ENCODE measurements at regions not wholly inside any gene's neighbourhood (a gene's known extent, or its start where the extent isn't known, plus 50 kb on each side); places are given as distances from the start of the nearest gene placed in this dataset.
"Not testable (repeated sequence)": the region's sequence is repeated elsewhere in the genome, so short reads cannot be mapped to it uniquely, and the experiment has no call there.

- Histone ChIP-seq H3K36me3 (ENCODE audit: low read depth) (no peaks in the 10 kb centered on the region), H3K4me1 (ENCODE audit: low read depth) (no peaks in the 10 kb centered on the region), H3K4me3 (no peak overlapping the region), H3K9me3 (no peaks in the 10 kb centered on the region)
- intact Hi-C loops (cut with DNase I, micrococcal nuclease), result no loop called here
- TF ChIP-seq CTCF (IDR thresholded peaks at IDR 0.05), result no peak
- no peak for DNase-seq
- no peak for ATAC-seq
These were observed 77.0 kb upstream of the SGK1 start for GRCh38 chr6:134394905-134395304.

GRCh38 chr6:134394208-134394607, 76.3 kb upstream of the SGK1 start:
- no peak overlapping the region for H3K4me3 ChIP-seq
- TF ChIP-seq CTCF (IDR thresholded peaks at IDR 0.05), result no peak
- intact Hi-C loops (cut with DNase I, micrococcal nuclease), result no loop called here
- no peaks in the 10 kb centered on the region for H3K4me1 ChIP-seq (ENCODE audit: low read depth)
- DNase-seq (no peak), ATAC-seq (peak; percentile 43)
- H3K36me3 ChIP-seq (ENCODE audit: low read depth), result no peaks in the 10 kb centered on the region
- H3K9me3 ChIP-seq, result no peaks in the 10 kb centered on the region

- TF ChIP-seq CTCF (IDR thresholded peaks at IDR 0.05), result no peak
- no peak for ATAC-seq
- Histone ChIP-seq H3K4me3 (no peak overlapping the region), H3K9me3 (no peaks in the 10 kb centered on the region), H3K36me3 (ENCODE audit: low read depth) (no peaks in the 10 kb centered on the region), H3K4me1 (ENCODE audit: low read depth) (no peaks in the 10 kb centered on the region)
- intact Hi-C loops (cut with DNase I, micrococcal nuclease), result no loop called here
- no peak for DNase-seq
These were observed 73.3 kb upstream of the SGK1 start for GRCh38 chr6:134391205-134391604.

- intact Hi-C loops (cut with DNase I, micrococcal nuclease), result no loop called here
- H3K36me3 ChIP-seq (ENCODE audit: low read depth), result no peaks in the 10 kb centered on the region
- no peaks in the 10 kb centered on the region for H3K4me1 ChIP-seq (ENCODE audit: low read depth)
- no peak overlapping the region for H3K4me3 ChIP-seq
- no peaks in the 10 kb centered on the region for H3K9me3 ChIP-seq
- no peak for DNase-seq
- no peak for TF ChIP-seq CTCF (IDR thresholded peaks at IDR 0.05)
- ATAC-seq, result no peak
These were observed 71.7 kb upstream of the SGK1 start for GRCh38 chr6:134389658-134390057.

- Histone ChIP-seq H3K36me3 (ENCODE audit: low read depth) (no peaks in the 10 kb centered on the region), H3K9me3 (no peaks in the 10 kb centered on the region), H3K4me3 (no peak overlapping the region), H3K4me1 (ENCODE audit: low read depth) (no peaks in the 10 kb centered on the region)
- TF ChIP-seq CTCF (IDR thresholded peaks at IDR 0.05), result no peak
- DNase-seq, result no peak
- ATAC-seq, result no peak
- intact Hi-C loops (cut with DNase I, micrococcal nuclease), result no loop called here
These were observed 71.2 kb upstream of the SGK1 start for GRCh38 chr6:134389129-134389528.

- H3K9me3 ChIP-seq; H3K36me3 ChIP-seq (ENCODE audit: low read depth); DNase-seq; ATAC-seq; H3K4me3 ChIP-seq; intact Hi-C loops (cut with DNase I, micrococcal nuclease); H3K4me1 ChIP-seq (ENCODE audit: low read depth): not testable (repeated sequence)
These were observed 68.6 kb upstream of the SGK1 start for GRCh38 chr6:134386482-134386881.

Measured in mucosa of descending colon (tissue), 3 donors.